GM19324 (cell line): ENCODE measurements at regions not wholly inside any gene's neighbourhood (a gene's known extent, or its start where the extent isn't known, plus 50 kb on each side); places are given as distances from the start of the nearest gene placed in this dataset.
"Not testable (repeated sequence)": the region's sequence is repeated elsewhere in the genome, so short reads cannot be mapped to it uniquely, and the experiment has no call there.

Experiments used
- ATAC-seq: cut with Tn5 transposase; IDR thresholded peaks from one replicate; pipeline ENCODE4 v1.9.1; 2021; ENCODE audit warnings: mild to moderate bottlenecking, moderate library complexity; ENCODE audit not compliant: unreplicated experiment, low FRiP score

- ATAC-seq = no peak
Measured at GRCh38 chr4:107392951-107393350, 327.1 kb downstream of the PAPSS1 start.

- ATAC-seq = no peak
Measured at GRCh38 chr4:107392380-107392779, 327.7 kb downstream of the PAPSS1 start.

GRCh38 chr4:107391630-107392028 is 328.4 kb downstream of the PAPSS1 start:
- no peak for ATAC-seq

- ATAC-seq = no peak
Measured at GRCh38 chr4:107391009-107391629, 328.9 kb downstream of the PAPSS1 start.

GRCh38 chr4:107389965-107390364 is 330.1 kb downstream of the PAPSS1 start:
- ATAC-seq = no peak

GRCh38 chr4:107388736-107389274 is 331.2 kb downstream of the PAPSS1 start:
- ATAC-seq = peak; percentile 73

GRCh38 chr4:107380836-107381438 is 339.1 kb downstream of the PAPSS1 start:
- ATAC-seq = no peak

- ATAC-seq = no peak
Measured at GRCh38 chr4:107380190-107380589, 339.8 kb downstream of the PAPSS1 start.

GRCh38 chr4:107379054-107379869 is 340.8 kb downstream of the PAPSS1 start:
- ATAC-seq = no peak

- ATAC-seq = no peak
Measured at GRCh38 chr4:107376293-107376692, 340.2 kb upstream of the DKK2 start.

- no peak for ATAC-seq
Measured at GRCh38 chr4:107366900-107367299, 330.8 kb upstream of the DKK2 start.

GRCh38 chr4:107366016-107366735 is 330.1 kb upstream of the DKK2 start:
- no peak for ATAC-seq

GRCh38 chr4:107363125-107363524 is 327.0 kb upstream of the DKK2 start:
- no peak for ATAC-seq

- ATAC-seq = no peak
Measured at GRCh38 chr4:107359208-107359607, 323.1 kb upstream of the DKK2 start.

GRCh38 chr4:107354304-107354703 is 318.2 kb upstream of the DKK2 start:
- ATAC-seq = not testable (repeated sequence)

GRCh38 chr4:107351196-107351595 is 315.1 kb upstream of the DKK2 start:
- no peak for ATAC-seq

- ATAC-seq = no peak
Measured at GRCh38 chr4:107349732-107350131, 313.6 kb upstream of the DKK2 start.

GRCh38 chr4:107349266-107349665 is 313.2 kb upstream of the DKK2 start:
- no peak for ATAC-seq

- ATAC-seq = no peak
Measured at GRCh38 chr4:107348188-107349050, 312.3 kb upstream of the DKK2 start.

- ATAC-seq = no peak
Measured at GRCh38 chr4:107333518-107333917, 297.4 kb upstream of the DKK2 start.
